ENCODE measurements at regions not wholly inside any gene's neighbourhood (a gene's known extent, or its start where the extent isn't known, plus 50 kb on each side); places are given as distances from the start of the nearest gene placed in this dataset.

DNA sequence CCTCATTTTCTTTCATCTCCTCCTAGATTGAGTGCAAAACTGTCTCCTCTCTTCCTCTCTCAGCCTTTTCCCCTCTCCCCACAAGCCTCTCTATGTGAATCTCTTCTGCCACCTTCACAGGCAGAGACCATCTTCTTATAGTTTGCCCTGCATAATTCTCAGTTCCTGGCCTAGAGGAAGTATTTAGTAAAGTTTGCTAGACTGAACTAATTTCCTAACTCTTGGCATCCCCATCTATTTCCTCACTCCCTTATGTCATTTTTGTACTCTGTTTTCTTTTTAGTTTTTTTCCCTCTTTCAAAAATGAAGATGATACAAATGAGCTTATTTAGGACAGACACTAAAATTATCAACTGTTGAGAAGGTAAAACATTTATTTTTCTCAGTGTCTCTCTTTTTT lies 66.0 kb downstream of the XCL2 start:
- TF ChIP-seq CTCF (IDR thresholded peaks at IDR 0.05): no peak
- TF ChIP-seq POLR2A (IDR thresholded peaks at IDR 0.05): no peak
- no peak for DNase-seq
- H3K4me1 ChIP-seq (replicated peaks in 1 of 2): peaks cover 0 to 7% of the 10 kb centered on the region in 2 donors
- no peaks in the 10 kb centered on the region for H3K9me3 ChIP-seq (replicated peaks in 1 of 3)
- intact Hi-C loops (cut with DNase I): no loop called here
- no peaks in the 10 kb centered on the region for H3K27me3 ChIP-seq
- H3K36me3 ChIP-seq (replicated peaks in 1 of 2): no peaks in the 10 kb centered on the region
- H3K4me3 ChIP-seq: no peak overlapping the region
- H3K27ac ChIP-seq: no peak overlapping the region

DNA sequence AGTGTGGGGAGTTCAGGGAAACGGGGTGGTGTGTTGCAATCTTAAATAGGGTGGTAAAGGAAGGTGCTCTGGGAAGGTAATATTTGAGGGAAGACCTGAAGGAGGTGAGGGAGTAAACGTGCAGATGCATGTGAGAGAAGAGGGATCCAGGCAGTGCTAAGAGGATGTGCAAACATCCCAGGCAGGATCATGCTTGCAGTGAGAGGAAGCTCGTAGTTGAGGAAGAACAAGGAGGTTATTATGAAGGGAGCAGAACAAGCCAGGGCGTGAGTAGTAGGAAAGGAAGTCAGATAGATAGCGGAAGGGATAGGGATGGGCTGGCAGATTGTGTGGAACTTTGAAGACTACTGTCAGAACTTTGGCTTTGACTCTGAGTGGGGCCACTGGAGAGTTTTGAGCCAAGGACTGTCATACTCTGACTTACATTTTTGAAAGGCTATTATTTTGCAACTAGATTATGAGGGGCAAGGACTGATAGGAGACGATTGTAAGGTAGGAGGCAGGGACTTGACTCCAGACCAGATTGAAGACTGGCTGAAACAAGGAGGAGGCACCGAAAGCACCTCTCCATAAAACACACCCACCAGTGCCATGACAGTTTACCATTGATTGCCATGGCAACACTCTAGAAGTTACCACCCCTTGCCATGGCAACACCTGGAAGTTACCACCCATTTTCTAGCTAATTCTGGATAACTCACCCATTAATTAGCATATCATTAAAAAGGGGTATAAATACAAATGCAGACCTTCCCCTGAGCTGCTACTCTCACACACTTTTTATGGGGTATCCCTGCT lies 67.0 kb downstream of the XCL2 start:
- DNase-seq: peak in 1 of 7 donors; percentile 5
- Histone ChIP-seq H3K4me1 (replicated peaks in 1 of 2) (peaks cover 0 to 5% of the 10 kb centered on the region in 2 donors), H3K4me3 (no peak overlapping the region), H3K27ac (no peak overlapping the region), H3K27me3 (no peaks in the 10 kb centered on the region), H3K36me3 (replicated peaks in 1 of 2) (no peaks in the 10 kb centered on the region), H3K9me3 (replicated peaks in 1 of 3) (no peaks in the 10 kb centered on the region)
- intact Hi-C loops (cut with DNase I): no loop called here
- TF ChIP-seq CTCF (IDR thresholded peaks at IDR 0.05) (no peak), POLR2A (IDR thresholded peaks at IDR 0.05) (no peak)
- WGBS, 4 donors: 61 to 68% (median 65%) methylated on average over 7 of the region's 7 CpGs

GRCh38 chr1:168474322-168474721 lies 69.5 kb downstream of the XCL2 start:
- Histone ChIP-seq H3K4me3 (no peak overlapping the region), H3K4me1 (replicated peaks in 1 of 2) (peaks cover 17 to 26% of the 10 kb centered on the region in 2 donors), H3K27me3 (no peaks in the 10 kb centered on the region), H3K27ac (no peak overlapping the region), H3K9me3 (replicated peaks in 1 of 3) (no peaks in the 10 kb centered on the region), H3K36me3 (replicated peaks in 1 of 2) (no peaks in the 10 kb centered on the region)
- WGBS, 4 donors: 80 to 100% (median 89%) methylated on average over 1 of the region's 1 CpG
- TF ChIP-seq CTCF (IDR thresholded peaks at IDR 0.05) (no peak), POLR2A (IDR thresholded peaks at IDR 0.05) (no peak)
- intact Hi-C loops (cut with DNase I): no loop called here
- DNase-seq: no peak

DNA sequence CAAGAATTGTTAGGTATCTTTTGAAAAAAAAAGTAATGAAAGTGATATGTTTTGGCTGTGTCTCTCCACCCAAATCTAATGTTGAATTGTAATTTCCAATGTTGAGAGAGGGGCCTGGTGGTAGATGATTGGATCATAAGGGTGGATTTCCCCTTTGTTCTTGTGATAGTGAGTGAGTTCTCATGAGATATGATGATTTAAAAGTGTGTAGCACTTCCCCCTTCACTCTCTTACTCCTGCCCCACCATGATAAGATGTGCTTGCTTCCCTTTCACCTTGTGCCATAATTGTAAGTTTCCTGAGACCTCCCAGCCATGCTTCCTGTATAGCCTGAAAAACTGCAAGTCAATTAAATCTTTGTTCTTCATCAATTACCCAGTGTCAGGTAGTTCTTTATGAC lies 70.7 kb downstream of the XCL2 start:
- Histone ChIP-seq H3K27me3 (no peaks in the 10 kb centered on the region), H3K36me3 (replicated peaks in 1 of 2) (no peaks in the 10 kb centered on the region), H3K27ac (no peak overlapping the region), H3K4me3 (no peak overlapping the region), H3K4me1 (replicated peaks in 1 of 2) (peaks cover 20 to 37% of the 10 kb centered on the region in 2 donors), H3K9me3 (replicated peaks in 1 of 3) (no peaks in the 10 kb centered on the region)
- intact Hi-C loops (cut with DNase I): no loop called here
- TF ChIP-seq CTCF (IDR thresholded peaks at IDR 0.05) (no peak), POLR2A (IDR thresholded peaks at IDR 0.05) (no peak)
- no peak for DNase-seq

Measured in adrenal gland (tissue), 9 donors.